ENCODE measurements at regions not wholly inside any gene's neighbourhood (a gene's known extent, or its start where the extent isn't known, plus 50 kb on each side); places are given as distances from the start of the nearest gene placed in this dataset.
"Not testable (repeated sequence)": the region's sequence is repeated elsewhere in the genome, so short reads cannot be mapped to it uniquely, and the experiment has no call there.

DNA sequence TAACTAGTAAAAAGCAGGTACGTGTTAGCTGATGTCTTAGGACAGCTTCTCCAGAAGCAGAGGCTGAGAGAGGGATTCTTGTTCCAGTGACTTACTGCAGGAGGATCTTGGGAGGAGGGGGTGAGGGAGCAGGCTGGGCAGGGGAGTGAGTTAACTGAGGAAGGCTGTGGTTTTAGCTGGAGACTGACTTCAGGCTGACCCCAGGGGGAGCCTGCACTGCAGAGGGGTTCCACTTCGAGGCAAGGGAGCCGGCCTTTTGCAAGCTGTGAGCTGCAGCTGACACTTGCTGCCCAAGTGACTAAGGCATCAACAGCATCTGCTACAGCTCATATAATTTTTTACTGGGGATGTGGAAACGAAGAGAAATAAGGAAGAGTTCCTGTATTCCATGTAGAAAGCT, 50.4 kb upstream of the SOD1 start:
- DNase-seq (ENCODE audit: low read depth, low spot score) = peak; percentile 12

DNA sequence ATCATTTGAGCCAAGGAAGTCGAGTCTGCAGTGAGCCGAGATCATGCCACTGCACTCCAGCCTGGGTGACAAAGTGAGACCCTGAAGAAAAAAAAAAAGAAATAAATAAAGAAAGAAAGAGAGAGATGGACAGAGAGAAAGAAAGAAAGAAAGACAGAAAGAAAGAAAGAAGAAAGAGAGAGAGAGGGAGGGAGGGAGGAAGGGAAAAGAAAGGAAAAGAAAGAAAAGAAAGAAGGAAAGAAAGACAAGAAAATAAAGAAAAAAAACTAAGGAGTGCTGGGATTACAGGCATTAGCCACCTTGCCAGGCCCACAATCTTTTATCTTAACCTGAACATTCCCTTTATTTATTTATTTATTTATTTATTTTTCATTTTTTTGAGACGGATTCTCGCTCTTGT, 51.7 kb upstream of the SOD1 start:
- no peak for DNase-seq (ENCODE audit: low read depth, low spot score)

DNA sequence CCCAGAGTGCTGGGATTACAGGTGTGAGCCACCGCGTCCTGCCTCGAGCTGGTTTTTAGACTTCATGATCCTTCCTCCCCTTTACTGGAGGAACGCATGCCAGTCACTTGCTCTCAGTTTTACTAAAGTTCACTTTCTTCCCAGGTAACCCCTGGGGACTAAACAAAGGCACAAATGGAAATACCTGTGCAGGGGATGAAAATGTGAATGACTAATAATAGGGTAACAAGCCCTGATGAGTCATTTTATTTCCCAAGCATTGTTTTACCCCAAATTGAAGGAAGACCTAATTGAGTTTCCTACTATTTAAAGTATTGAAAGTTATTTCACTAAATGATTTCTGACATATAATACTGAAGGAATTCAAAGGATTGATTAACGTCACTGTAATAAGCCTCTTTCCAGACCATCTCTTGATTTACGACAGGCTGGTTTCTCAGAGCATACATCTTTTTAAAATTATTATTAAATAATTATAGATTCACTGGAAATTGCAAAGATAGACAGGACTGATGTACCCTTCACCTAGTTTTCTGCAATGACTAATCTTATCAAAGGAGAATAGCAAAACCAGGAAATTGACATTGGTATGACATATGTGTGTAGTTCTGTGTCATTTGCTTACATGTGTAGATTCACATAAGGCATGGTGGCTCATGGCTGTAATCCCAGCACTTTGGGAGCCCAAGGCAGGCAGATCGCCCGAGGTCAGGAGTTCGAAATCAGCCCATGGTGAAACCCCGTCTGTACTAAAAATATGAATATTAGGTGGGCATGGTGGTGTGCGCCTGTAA, 53.2 kb upstream of the SOD1 start:
- no peak for DNase-seq (ENCODE audit: low read depth, low spot score)

DNA sequence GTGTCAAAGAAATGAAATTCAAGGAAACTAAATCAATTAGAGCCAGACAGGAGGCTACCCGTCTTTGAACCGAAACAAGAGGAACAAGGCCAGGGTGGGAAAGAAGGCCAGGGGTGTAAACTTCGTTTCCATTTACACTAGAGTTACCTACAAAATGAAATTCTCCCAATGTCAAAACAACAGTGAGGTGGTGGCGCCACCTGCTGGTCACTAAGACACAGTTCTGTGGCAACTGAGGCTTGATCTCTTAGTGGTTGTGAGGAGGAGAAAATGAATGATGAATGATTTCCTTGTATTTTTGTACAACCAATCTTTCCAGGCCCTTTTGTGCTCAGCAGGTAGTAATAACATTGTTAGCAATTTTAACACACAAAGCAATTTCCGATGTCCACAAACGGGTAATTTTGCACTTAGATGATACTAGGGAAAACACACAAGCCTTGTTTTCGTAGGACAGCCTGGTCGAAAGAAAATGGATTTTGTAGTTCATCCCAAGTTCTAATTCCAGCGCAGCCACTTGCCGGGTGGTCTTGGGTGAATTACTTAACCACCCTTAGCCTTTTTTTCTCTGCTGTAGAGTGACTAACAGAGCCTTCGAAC, 54.8 kb upstream of the SOD1 start:
- peak; percentile 85 for DNase-seq (ENCODE audit: low read depth, low spot score)

DNA sequence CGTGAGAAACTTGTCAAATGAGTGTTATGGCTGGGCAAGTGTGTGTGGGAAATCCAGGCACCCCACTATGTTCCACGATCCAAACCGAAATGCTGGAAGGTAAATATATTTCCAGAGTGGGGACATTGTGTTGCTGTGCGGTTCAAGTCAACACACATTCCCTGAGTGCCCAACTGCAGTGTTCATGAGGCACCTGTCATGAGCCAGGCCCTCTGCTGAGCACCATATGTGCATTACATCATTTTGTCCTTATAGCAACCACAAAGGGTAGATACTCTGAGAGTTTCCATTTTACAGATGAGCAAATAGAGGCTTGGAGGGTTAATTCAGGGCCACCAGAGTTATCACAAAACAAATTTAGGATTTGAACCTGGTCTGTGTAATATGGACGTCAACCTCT, 59.9 kb upstream of the SOD1 start:
- no peak for DNase-seq (ENCODE audit: low read depth, low spot score)

DNA sequence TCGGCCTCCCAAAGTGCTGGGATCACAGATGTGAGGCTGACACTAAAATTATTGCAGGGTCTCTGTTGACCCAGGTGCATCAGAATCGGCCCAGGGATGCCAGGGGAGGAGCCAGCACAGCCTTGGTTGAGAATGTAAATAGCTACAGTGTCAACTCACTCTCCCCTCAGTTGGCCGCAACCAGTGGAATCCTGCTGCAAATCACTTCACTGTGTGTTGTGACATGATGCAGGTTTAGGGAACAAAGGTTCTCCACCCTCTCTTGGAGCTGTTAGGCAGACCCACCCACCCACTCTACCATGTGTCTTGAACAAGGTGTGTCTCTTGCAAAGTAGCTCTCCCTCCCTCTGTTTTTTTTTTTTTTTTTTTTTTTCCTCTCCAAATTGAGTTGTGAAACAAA, 60.5 kb upstream of the SOD1 start:
- DNase-seq (ENCODE audit: low read depth, low spot score) = no peak

DNA sequence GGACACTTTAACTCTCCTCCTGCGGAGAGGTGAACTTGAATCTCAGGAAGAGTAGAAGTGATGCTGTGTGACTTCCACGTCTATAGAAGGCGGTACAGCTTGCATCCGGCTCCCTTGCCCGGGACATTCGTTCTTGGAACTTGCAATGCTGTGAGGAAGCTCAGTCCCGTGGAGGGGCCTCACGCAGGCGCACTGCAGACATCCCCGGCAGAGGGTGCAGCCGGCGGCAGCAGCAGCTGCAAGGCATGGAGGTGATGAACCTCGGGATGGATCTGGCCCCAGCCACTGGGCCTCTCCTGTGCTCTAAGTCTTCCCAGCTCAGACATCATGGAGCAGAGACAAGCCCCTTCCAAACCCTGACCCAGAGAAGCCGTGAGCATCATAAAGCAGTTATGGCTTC, 61.8 kb upstream of the SOD1 start:
- DNase-seq (ENCODE audit: low read depth, low spot score) = no peak

DNA sequence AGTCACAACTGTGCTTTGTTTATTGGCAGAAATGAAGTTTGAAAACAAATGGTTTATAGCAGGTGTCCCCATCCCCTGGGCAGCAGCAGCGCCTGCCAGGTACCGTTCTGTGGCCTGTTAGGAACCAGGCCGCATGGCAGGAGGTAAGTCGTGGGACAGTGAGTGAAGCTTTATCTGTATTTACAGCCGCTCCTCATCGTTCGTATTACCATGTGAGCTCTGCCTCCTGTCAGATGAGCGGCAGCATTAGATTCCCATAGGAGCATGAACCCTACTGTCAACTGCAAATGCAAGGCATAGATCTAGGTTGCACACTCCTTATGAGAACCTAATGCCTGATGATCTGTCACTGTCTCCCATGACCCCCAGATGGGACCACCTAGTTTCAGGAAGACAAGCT, 63.4 kb upstream of the SOD1 start:
- DNase-seq (ENCODE audit: low read depth, low spot score) = no peak

DNA sequence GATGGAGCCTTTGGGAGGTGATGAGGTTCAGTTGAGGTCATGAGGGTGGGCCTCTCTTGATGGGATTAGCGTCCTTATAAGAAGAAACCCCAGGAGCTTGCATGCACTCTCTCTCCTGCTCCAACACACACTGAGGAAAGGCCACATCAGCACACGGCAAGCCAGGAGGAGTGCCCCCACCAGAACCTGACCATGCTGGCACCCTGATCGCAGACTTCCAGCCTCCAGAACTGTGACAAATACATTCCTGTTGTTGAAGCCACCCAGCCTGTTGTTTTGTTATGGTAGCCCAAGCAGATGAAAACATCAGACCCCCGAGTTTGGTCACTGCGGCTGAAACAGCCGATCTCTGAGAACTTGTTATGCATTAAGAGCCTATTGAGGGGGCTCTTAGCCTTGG, 64.8 kb upstream of the SOD1 start:
- no peak for DNase-seq (ENCODE audit: low read depth, low spot score)

DNA sequence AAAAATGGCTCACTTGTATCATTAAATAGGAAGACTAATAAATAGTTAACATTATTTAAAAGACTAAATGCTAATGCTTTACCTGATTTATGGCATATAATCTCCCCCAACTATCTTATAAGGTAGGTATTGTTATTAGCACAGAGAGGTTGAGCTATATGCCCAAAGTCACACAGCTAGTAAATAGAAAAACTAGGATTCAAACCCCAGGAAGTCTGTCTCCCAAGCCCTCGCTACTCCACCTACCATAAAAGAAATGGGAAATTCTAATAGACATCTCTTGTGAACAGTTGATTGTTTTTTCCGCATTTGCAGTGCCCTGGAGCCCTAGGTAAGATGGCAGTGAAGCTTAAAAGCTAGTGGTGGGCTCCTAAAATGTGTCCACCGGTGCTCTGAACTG, 65.2 kb upstream of the SOD1 start:
- no peak for DNase-seq (ENCODE audit: low read depth, low spot score)

DNA sequence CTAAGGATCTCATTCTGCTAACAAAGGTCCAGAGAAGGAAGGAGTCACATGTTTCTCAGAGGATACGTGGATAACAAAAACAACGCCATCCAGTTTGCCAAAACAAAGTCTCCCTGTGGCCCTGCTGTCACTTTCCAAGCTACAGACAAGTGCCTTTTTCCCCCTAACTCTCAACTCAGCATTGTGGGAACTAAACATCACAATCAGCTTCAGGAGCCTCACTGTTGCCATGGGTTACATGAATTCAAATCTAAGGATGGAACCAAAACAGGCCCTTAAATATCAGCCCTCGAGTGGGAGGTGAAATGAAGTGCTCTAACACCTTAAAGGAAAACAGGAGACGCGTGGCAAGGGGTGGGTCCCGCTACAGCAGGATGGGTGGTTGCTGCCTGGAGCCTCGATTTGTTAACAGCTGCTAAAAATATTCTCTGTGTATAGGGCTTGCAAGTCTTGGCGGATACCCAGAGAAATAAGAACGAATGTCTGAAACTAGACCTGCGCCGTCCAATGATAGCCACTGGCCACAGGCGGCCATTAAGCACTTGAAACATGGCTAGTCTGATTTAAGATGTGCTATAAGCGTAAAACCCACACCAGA, 66.4 kb upstream of the SOD1 start:
- DNase-seq (ENCODE audit: low read depth, low spot score) = no peak

DNA sequence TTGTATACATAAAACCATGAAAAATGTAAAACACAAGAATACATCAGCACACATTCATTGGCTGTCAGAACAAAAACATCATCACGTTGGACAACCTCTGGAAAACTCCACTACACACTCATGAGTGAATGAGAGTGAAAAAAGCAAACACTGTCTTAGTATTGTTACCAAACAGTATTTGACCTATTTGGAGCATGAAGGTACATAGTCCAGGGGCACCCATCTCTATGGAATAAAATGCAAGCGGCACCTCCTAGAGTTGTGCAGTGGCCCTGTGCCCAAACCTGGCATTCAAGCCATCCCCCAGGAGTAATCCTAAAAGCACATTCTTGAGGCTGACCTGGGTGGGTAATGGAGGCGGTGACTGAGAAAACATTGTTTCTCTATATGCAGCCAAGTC, 67.0 kb upstream of the SOD1 start:
- no peak for DNase-seq (ENCODE audit: low read depth, low spot score)

DNA sequence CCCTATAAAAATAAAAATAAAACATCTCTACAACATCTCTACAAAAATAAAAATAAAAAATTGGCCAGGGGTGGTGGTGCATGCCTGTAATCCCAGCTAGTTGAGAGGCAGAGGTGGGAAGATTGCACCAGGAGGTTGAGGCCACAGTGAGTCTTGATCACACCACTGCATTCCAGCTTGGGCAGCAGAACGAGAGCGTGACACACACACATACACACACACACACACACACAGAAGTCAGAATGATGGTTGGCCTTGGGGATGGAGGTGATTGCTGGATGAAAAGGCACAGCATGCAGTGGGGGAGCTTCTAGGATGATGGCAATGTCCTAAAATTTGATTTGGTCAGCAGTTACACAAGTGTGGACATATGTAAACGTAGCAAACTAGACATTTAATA, 69.7 kb upstream of the SOD1 start:
- no peak for DNase-seq (ENCODE audit: low read depth, low spot score)

DNA sequence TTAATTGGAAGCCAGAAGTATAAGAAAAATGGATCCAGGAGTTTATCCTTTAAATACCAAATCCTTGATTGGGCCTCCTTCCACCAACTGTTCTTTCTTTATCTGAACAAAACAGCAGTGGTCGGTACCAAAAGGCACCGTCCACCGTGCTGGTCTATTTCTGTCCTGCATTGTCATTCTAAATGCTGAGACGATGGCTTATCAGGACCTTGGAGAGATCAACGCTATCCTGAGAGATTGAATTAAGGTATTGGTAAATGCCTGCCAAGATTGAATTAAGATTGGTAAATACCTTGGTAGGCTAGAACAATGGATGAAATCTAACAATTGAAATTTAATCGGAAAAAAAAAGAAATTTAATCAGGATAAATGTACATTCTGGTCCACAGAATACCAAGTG, 73.4 kb upstream of the SOD1 start:
- DNase-seq (ENCODE audit: low read depth, low spot score) = no peak

DNA sequence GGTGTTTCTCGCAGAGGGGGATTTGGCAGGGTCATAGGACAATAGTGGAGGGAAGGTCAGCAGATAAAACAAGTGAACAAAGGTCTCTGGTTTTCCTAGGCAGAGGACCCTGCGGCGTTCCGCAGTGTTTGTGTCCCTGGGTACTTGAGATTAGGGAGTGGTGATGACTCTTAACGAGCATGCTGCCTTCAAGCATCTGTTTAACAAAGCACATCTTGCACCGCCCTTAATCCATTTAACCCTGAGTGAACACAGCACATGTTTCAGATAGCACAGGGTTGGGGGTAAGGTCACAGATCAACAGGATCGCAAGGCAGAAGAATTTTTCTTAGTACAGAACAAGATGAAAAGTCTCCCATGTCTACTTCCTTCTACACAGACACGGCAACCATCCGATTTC, 75.6 kb upstream of the SOD1 start:
- not testable (repeated sequence) for DNase-seq (ENCODE audit: low read depth, low spot score)

DNA sequence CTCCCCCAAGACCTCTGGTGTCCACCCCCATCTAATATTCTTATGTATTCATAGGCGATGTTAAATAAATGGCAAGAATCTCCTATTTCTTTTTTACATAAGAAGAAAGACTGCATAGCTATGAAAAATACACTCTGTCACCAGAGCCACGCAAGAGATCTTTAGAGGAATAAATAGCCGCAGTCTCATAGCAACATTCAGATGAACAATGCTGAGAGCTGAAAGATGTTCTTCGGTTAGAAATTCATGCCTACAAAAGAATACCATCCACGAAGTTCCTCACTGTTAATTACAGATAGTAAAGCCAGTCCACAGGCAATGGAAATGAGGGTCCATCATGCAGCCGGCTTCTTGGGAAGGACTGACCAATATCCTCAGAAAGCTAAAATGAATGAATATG, 76.0 kb upstream of the SOD1 start:
- DNase-seq (ENCODE audit: low read depth, low spot score) = no peak

DNA sequence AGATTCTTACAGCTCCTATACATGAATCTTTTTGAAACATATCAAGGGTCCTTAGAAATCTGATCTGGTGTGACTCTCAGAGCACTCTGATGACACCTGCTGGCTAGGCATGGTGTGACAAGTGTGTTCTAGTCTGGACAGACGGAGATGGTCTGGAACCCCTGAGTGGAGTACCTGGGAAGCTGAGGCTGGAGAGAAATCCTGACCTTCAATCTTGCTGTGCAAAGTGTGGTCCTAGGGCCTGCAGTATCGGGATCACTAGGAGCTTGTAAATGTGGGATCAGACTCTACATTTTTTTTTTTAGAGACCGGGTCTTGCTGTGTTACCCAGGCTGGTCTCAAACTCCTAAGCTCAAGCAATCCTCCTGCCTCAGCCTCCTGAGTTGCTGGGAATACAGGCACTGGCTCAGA, 78.6 kb upstream of the SOD1 start:
- DNase-seq (ENCODE audit: low read depth, low spot score) = peak; percentile 84

DNA sequence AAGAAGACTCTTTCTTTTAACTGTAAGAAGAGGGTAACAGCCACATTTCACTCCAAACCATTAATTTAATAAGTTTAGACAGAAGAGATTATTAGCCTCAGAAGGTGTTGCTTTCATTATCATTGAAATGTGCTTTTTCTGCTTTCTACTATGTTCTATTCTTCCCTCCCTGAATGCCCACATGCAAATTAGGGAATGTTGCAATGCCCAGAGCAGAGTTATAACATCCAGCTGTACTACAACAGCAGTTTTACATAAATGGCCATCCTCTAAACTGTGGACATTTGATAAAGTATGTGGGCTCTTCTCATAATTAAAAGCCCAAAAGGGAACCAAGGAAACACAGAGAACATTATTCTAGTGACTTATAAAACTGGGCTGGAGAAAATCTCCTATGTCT, 82.2 kb upstream of the SOD1 start:
- no peak for DNase-seq (ENCODE audit: low read depth, low spot score)

DNA sequence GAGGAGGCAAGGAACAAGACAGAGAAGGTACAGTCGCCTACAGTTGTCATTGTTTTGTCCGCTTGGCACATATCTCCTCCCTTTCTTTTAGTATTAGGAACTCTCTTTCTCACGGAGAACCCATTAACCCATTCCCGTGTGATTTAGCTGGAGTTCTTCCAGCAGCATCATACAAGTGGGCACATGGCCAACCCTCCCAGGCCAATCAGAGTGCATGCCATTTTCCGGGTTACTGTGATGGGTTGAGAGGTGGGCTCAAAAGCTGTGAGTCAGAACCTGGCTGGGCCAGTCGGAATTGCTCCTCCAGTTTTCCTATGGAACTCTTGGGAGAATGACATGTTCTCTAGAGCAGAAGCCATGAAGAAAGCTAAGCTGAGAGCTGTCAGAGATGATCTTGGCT, 83.1 kb upstream of the SOD1 start:
- peak; percentile 71 for DNase-seq (ENCODE audit: low read depth, low spot score)

DNA sequence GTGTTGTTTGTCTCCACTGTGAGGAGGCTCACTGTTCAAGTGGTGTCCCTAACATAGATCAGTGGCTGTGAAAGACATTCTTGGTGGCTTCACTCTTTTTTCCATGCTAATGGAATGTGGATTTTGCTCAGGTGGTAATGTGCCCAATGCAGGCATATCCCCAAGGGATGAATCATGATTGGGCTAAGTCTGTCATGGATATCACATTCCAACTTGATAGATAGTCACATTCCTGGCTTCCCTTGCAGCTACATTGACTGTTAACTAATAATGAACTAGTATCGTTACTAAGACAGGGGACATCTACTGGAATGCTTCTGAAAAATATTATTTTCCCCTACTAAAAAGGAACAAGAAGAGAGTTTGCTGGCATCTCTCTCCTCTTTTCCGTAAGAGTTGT, 86.3 kb upstream of the SOD1 start:
- DNase-seq (ENCODE audit: low read depth, low spot score) = no peak

DNA sequence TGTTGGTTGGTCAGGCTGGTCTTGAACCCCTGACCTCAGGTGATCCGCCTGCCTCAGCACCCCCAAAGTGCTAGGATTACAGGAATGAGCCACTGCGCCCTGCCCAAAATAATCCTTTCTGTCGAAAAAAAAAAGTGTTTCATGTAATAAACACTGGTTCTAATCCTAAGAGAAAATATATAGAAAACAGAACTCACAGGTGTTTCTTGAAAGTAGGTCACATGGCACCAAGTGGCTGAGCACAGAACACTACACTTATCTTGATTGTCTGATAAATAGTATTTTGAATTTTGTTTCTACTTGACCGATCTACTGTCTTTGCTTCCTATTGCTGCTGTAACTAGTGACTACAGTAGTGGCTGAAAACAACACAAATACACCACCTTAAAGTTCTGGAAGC, 87.6 kb upstream of the SOD1 start:
- DNase-seq (ENCODE audit: low read depth, low spot score) = no peak

DNA sequence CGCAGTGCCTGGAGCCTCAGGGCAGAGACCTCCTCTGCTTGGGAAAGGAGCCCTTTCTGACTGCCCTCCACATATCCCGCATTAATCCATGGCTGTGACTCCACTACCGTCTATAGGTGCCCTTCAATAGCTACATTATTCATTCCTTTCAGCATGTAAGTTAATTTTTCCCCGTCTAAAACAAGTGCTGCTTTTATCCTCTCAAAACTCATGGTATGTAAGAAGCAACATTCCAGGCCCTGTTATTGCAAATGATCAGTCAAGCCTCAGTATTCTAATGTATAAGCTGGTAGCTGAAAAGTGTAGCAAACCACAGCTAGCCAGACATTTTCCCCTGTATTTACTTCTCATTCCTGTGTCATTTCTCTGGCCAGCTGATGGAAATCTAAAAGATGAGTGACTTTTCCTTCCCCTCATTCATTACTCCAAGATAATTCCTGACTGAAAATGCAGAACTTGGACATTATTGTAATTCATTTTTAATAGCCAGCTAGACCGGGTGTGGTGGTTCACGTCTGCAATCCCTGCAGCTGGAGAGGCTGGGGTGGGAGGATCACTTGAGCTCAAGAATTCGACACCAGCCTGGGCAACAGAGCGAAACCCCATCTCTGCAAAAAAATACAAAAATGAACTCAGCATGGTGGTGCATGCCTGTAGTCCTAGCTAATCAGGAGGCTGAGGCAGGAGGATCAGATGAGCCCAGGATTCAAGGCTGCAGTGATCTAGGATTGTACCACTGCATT, 88.5 kb upstream of the SOD1 start:
- no peak for DNase-seq (ENCODE audit: low read depth, low spot score)

DNA sequence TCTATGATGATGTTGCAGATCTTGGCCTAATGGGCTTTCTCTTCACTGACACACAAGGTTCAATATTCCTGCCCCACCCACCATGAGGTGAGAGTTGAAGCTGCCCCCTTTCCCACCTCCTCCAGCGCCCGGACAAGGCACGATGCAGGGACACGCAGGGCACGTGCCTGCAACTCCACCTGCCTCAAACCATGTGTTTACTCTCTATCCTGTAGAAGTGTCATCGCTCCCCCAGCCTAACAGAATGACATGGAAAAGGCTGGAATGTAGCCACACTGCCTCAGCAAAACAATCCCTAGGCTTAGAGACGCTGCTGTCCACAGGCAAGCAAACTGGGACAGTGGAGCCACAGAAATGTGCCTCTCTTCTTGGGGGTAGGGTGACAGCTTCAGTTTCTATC, 92.9 kb upstream of the SOD1 start:
- DNase-seq (ENCODE audit: low read depth, low spot score) = no peak

All from astrocyte of the hippocampus (primary cell).